ENCODE measurements at regions not wholly inside any gene's neighbourhood (a gene's known extent, or its start where the extent isn't known, plus 50 kb on each side); places are given as distances from the start of the nearest gene placed in this dataset.
"Not testable (repeated sequence)": the region's sequence is repeated elsewhere in the genome, so short reads cannot be mapped to it uniquely, and the experiment has no call there.

DNA sequence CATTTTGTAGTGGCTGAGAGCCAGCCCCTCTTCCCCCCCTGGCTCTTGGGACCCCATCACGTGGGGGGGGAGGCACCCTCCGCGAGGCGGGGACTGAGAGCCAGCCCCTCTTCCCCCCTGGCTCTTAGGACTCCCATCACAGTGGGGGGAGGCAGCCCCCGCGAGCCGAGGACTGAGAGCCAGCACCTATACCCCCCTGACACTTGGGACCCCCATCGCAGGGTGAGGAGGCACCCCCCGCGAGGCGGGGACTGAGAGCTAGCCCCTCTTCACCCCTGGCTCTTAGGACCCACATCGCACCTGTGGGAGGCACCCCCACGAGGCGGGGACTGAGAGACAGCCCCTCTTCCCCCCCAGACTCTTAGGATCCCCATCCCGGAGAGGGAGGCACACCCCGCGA lies 2426.5 kb upstream of the PCDH20 start:
- TF ChIP-seq, protein P1, sequence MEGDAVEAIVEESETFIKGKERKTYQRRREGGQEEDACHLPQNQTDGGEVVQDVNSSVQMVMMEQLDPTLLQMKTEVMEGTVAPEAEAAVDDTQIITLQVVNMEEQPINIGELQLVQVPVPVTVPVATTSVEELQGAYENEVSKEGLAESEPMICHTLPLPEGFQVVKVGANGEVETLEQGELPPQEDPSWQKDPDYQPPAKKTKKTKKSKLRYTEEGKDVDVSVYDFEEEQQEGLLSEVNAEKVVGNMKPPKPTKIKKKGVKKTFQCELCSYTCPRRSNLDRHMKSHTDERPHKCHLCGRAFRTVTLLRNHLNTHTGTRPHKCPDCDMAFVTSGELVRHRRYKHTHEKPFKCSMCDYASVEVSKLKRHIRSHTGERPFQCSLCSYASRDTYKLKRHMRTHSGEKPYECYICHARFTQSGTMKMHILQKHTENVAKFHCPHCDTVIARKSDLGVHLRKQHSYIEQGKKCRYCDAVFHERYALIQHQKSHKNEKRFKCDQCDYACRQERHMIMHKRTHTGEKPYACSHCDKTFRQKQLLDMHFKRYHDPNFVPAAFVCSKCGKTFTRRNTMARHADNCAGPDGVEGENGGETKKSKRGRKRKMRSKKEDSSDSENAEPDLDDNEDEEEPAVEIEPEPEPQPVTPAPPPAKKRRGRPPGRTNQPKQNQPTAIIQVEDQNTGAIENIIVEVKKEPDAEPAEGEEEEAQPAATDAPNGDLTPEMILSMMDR (IDR thresholded peaks at IDR 0.05; ENCODE audit: control extremely low read depth, extremely low read depth, low read depth, missing control alignments): no peak
- POLR2A ChIA-PET: no interaction called here
- DNase-seq (ENCODE audit: extremely low spot score): no peak
- CTCF ChIA-PET: no interaction called here

DNA sequence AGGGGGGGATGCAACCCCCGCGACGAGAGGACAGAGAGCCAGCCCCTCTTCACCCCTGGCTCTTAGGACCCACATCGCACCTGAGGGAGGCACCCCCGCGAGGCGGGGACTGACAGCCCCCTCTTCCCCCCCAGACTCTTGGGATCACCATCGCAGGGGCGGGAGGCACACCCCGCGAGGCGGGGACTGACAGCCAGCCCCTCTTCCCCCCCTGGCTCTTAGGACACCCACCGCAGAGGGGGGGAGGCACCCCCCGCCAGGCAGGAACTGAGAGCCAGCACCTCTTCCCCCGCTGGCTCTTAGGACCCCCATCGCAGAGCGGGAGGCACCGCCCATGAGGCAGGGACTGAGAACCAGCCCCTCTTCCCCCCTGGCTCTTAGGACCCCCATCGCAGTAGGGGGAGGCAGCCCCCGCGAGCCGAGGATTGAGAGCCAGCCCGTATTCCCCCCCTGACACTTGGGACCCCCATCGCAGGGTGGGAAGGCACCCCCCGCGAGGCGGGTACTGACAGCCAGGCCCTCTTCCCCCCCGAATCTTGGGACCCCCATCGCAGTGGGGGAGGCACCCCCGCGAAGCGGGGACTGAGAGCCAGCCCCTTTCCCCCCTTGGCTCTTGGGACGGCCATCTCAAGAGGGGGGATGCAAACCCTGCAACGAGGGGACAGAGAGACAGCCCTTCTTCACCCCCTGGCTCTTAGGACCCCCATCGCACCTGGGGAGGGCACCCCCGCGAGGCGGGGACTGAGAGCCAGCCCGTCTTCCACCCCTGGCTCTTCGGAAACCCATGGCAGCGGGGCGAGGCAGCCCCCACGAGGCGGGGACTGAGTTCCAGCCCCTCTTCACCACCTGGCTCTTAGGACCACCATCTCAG lies 2425.1 kb upstream of the PCDH20 start:
- DNase-seq (ENCODE audit: extremely low spot score): no peak
- TF ChIP-seq, protein P1 (IDR thresholded peaks at IDR 0.05; ENCODE audit: control extremely low read depth, extremely low read depth, low read depth, missing control alignments): no peak
- ChIA-PET CTCF (no interaction called here), POLR2A (no interaction called here)

DNA sequence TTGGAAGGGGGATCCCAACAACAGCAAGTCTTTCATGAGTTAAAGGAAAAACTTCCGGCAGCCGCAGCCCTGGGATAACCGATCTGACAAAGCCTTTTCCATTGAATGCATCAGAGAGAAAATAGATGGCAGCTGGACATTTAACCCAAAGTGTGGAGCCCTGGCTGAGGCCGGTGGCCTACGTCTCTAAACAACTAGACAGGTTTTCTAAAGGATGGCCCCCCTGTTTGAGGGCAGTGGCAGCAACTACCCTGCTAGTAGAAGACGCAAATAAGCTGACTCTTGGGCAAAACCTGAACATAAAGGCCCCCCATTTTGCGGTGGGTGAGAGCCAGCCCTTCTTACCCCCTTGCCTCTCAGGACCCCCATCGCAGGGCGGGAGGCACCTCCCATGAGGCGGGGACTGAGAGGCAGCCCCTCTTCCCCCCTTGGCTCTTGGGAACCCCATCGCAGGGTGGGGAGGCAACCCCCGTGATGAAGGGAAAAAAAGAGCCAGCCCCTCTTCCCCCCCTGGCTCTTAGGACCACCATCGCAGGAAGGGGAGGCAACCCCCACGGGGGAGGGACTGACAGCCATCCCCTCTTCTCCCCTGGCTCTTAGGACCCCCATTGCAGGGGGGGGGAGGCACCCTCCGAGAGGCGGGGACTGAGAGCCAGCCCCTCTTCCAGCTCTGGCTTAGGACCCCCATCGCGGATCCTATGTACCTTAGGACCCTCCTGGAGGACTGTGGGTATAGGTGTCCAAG lies 2422.9 kb upstream of the PCDH20 start:
- CTCF ChIA-PET: no interaction called here
- no peak for DNase-seq (ENCODE audit: extremely low spot score)
- POLR2A ChIA-PET: no interaction called here
- TF ChIP-seq, protein P1 (IDR thresholded peaks at IDR 0.05; ENCODE audit: control extremely low read depth, extremely low read depth, low read depth, missing control alignments): no peak

DNA sequence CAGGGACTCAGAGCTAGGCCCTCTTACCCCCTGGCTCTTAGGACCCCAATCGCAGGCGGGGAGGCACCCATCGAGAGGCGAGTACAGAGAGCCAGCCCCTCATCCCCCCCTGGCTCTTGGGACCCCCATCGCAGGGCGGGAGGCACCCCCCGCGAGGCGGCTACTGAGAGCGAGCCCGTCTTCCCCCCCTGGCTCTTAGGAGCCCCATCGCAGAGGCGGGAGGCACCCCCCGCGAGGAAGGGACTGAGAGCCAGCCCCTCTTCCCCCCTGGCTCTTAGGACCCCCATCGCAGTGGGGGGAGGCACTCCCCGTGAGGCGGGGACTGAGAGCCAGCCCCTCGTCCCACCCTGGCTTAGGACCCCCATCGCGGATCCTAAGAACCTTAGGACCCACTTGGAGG lies 2422.1 kb upstream of the PCDH20 start:
- DNase-seq (ENCODE audit: extremely low spot score); CTCF ChIA-PET; POLR2A ChIA-PET: not testable (repeated sequence)

DNA sequence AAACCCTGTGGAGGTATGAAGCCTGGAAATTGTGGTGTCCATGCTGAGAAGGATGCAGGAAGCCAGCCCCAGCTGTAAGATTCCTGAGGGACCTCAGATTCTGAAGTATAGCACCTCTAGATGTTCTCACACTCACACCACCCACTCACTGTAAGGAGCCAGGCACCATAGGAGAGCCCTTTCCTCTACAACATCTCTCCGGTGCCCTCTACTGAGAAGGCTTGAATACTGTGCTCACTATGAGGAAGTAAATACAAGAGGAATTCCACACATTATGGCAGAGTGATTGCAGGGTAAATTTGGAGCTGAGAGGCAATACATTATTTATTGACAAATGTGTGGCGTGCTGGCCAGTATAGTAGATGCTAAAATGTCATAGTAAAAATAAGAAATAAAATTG lies 2414.0 kb upstream of the PCDH20 start:
- DNase-seq (ENCODE audit: extremely low spot score); CTCF ChIA-PET; POLR2A ChIA-PET: not testable (repeated sequence)

DNA sequence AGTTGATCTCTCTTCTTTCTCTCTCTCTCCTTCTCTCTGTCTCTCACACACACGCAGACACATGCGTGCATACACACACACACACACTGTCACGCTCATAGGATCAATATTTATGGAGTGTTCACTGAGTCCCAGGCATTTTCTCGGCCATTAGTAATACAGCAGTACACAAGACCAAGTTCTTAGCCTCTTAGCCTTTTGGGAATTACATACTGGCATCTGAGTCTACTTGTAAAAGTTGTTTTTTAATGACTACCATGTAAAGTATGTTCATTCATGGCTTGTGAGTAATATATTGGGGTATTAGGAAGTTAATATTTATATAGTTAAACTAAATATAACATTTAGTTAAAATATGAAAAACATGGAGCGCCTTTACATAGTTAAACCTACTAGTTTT lies 2406.1 kb upstream of the PCDH20 start:
- POLR2A ChIA-PET; DNase-seq (ENCODE audit: extremely low spot score); CTCF ChIA-PET: not testable (repeated sequence)

DNA sequence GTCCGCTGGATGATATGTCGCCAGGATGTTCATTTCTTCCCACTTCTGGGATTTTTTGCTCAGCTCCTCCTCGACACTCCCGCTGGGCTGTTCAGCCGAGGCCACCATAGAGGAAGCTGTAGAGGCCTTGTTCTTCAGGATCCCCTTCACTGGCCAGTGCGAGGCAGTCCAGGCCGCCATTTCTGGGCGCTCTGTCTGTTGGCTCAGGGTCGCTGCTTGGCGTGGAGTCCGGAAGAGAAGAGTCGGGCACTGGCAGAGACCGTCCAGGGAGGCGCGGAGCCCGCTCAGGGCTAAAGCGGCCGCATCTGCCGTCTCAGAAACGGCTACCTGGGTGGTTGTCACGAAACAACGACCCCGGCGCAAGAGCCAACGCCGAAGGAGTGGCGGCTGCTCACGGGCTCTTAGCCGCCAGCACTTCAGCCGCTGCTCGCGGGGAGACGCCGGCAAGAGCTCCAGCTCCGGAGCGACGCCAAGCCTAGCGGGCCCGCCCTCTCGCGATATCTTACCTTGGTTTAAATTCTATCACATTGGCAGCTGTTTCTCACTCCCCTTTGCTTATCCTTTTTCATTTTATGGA lies 2395.9 kb upstream of the PCDH20 start:
- CTCF ChIA-PET; POLR2A ChIA-PET; DNase-seq (ENCODE audit: extremely low spot score): not testable (repeated sequence)

DNA sequence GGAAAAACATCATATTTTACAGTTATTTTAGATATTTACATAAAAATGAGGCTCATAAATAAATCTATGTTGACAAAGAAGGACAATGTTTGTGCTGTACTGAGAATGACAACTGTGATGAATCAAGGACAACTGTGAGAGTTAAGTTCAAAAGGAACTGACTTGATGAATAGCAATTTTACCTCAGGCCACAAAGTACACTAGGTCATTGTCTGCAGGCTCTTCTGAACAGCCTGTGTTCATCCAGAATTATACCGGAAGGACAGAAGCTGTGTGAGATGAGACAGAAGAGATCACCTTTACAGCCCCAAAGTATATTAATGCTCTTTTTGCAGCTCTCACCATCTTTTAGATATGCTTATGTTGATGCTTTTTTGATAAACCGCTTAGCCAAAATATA lies 2375.5 kb upstream of the PCDH20 start:
- CTCF ChIA-PET; DNase-seq (ENCODE audit: extremely low spot score); POLR2A ChIA-PET: not testable (repeated sequence)

DNA sequence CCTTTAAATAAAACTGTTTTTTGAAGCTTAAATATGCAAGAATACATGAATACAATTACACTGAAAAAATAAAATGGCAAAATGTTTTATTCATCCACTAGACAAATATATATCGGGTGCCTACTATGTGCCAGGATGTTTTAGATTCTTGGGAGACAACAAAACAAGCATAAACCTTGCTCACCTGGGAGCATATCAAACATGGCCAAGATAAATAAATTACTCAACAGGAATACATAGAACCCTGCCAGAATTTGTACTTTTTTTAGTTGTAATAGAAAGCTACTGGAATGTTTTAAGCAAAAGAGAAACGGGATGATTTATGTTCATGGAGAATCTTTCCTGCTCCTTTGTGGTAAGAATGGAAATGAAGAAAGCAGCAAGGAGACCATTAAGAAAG lies 2358.5 kb upstream of the PCDH20 start:
- DNase-seq (ENCODE audit: extremely low spot score): no peak
- ChIA-PET POLR2A (no interaction called here), CTCF (no interaction called here)
- TF ChIP-seq, protein P1 (IDR thresholded peaks at IDR 0.05; ENCODE audit: control extremely low read depth, extremely low read depth, low read depth, missing control alignments): no peak
